ENCODE measurements at regions not wholly inside any gene's neighbourhood (a gene's known extent, or its start where the extent isn't known, plus 50 kb on each side); places are given as distances from the start of the nearest gene placed in this dataset.
"Not testable (repeated sequence)": the region's sequence is repeated elsewhere in the genome, so short reads cannot be mapped to it uniquely, and the experiment has no call there.

GRCh38 chr12:43206396-43206795, 345.6 kb downstream of the ADAMTS20 start:
- intact Hi-C loops (cut with DNase I), result no loop called here
- DNase-seq (ENCODE audit: low spot score), result no peak

- no peak for DNase-seq (ENCODE audit: low spot score)
- intact Hi-C loops (cut with DNase I), result no loop called here
These were observed 353.4 kb downstream of the ADAMTS20 start for GRCh38 chr12:43198608-43199007.

- intact Hi-C loops (cut with DNase I), result no loop called here
- DNase-seq (ENCODE audit: low spot score), result no peak
These were observed 355.6 kb downstream of the ADAMTS20 start for GRCh38 chr12:43196268-43196907.

GRCh38 chr12:43193096-43193495, 358.9 kb downstream of the ADAMTS20 start:
- intact Hi-C loops (cut with DNase I), result loop anchor here in 1 of 2 donors (2.0 kb wide), 1 partner anchor 52 kb away; no protein-coding TSS in a partner anchor
- not testable (repeated sequence) for DNase-seq (ENCODE audit: low spot score)

- intact Hi-C loops (cut with DNase I), result loop anchor here in 1 of 2 donors (2.0 kb wide), 1 partner anchor 52 kb away; no protein-coding TSS in a partner anchor
- DNase-seq (ENCODE audit: low spot score), result not testable (repeated sequence)
These were observed 359.6 kb downstream of the ADAMTS20 start for GRCh38 chr12:43192442-43192841.

GRCh38 chr12:43180242-43180641, 371.8 kb downstream of the ADAMTS20 start:
- no peak for DNase-seq (ENCODE audit: low spot score)
- intact Hi-C loops (cut with DNase I), result no loop called here

GRCh38 chr12:43179486-43179885, 372.5 kb downstream of the ADAMTS20 start:
- DNase-seq (ENCODE audit: low spot score), result no peak
- intact Hi-C loops (cut with DNase I), result no loop called here

- DNase-seq (ENCODE audit: low spot score), result no peak
- intact Hi-C loops (cut with DNase I), result no loop called here
These were observed 374.7 kb downstream of the ADAMTS20 start for GRCh38 chr12:43177276-43177675.

GRCh38 chr12:43169115-43169681, 382.8 kb downstream of the ADAMTS20 start:
- no peak for DNase-seq (ENCODE audit: low spot score)
- intact Hi-C loops (cut with DNase I), result no loop called here

- intact Hi-C loops (cut with DNase I), result no loop called here
- no peak for DNase-seq (ENCODE audit: low spot score)
These were observed 384.3 kb downstream of the ADAMTS20 start for GRCh38 chr12:43167691-43168090.

- DNase-seq (ENCODE audit: low spot score), result no peak
These were observed 386.7 kb downstream of the ADAMTS20 start for GRCh38 chr12:43165351-43165750.

GRCh38 chr12:43162138-43162537, 389.9 kb downstream of the ADAMTS20 start:
- intact Hi-C loops (cut with DNase I), result no loop called here
- DNase-seq (ENCODE audit: low spot score), result no peak

More at GRCh38 chr12:43165351-43165750, 386.7 kb downstream of the ADAMTS20 start:
- intact Hi-C loops (cut with DNase I), result no loop called here

GRCh38 chr12:43159506-43159905, 392.5 kb downstream of the ADAMTS20 start:
- DNase-seq (ENCODE audit: low spot score), result no peak
- intact Hi-C loops (cut with DNase I), result no loop called here

GRCh38 chr12:43158126-43158525, 393.9 kb downstream of the ADAMTS20 start:
- intact Hi-C loops (cut with DNase I), result no loop called here
- no peak for DNase-seq (ENCODE audit: low spot score)

- intact Hi-C loops (cut with DNase I), result no loop called here
- DNase-seq (ENCODE audit: low spot score), result no peak
These were observed 396.6 kb downstream of the ADAMTS20 start for GRCh38 chr12:43155376-43155775.

- intact Hi-C loops (cut with DNase I), result no loop called here
- DNase-seq (ENCODE audit: low spot score), result no peak
These were observed 397.4 kb downstream of the ADAMTS20 start for GRCh38 chr12:43154498-43155045.

GRCh38 chr12:43151441-43151981, 400.5 kb downstream of the ADAMTS20 start:
- DNase-seq (ENCODE audit: low spot score), result no peak
- intact Hi-C loops (cut with DNase I), result no loop called here

GRCh38 chr12:43148691-43149090, 403.3 kb downstream of the ADAMTS20 start:
- no peak for DNase-seq (ENCODE audit: low spot score)
- intact Hi-C loops (cut with DNase I), result no loop called here

- intact Hi-C loops (cut with DNase I), result no loop called here
- DNase-seq (ENCODE audit: low spot score), result no peak
These were observed 404.1 kb downstream of the ADAMTS20 start for GRCh38 chr12:43147878-43148277.

GRCh38 chr12:43145481-43145880, 406.5 kb downstream of the ADAMTS20 start:
- intact Hi-C loops (cut with DNase I), result no loop called here
- DNase-seq (ENCODE audit: low spot score), result no peak

GRCh38 chr12:43143278-43143677, 408.7 kb downstream of the ADAMTS20 start:
- intact Hi-C loops (cut with DNase I), result no loop called here
- DNase-seq (ENCODE audit: low spot score), result no peak

Measured in posterior vena cava (tissue), 2 donors.